ENCODE measurements at regions not wholly inside any gene's neighbourhood (a gene's known extent, or its start where the extent isn't known, plus 50 kb on each side); places are given as distances from the start of the nearest gene placed in this dataset.

DNA sequence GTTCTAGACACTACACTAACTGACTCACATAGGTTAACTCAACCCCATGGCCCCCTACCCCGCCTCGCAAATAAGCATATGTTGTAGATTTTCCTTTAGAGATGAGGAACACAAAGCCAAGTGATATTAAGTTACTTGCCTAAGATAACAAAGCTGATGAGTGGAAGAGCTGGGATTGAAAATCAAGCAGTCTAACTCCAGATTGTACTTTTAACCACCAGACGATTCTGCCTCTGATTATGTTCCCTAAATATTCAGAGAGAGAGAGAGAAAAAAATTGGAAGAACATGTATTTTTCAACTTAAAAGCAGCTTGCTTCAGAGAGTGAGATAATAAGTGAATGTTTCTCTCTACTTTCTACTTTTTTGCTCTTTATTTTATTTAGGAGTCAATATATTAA lies 66.9 kb upstream of the THBS1 start:
- TF ChIP-seq EP300 (IDR thresholded peaks at IDR 0.05; ENCODE audit: borderline replicate concordance in 1 of 2, low read depth in 1 of 2, low read length in 1 of 2), result no peak
- TF ChIP-seq RFX5 (IDR thresholded peaks at IDR 0.05; ENCODE audit: low read length), result no peak
- TF ChIP-seq RAD21 (IDR thresholded peaks at IDR 0.05; ENCODE audit: low read length), result no peak
- TF ChIP-seq, protein P1, sequence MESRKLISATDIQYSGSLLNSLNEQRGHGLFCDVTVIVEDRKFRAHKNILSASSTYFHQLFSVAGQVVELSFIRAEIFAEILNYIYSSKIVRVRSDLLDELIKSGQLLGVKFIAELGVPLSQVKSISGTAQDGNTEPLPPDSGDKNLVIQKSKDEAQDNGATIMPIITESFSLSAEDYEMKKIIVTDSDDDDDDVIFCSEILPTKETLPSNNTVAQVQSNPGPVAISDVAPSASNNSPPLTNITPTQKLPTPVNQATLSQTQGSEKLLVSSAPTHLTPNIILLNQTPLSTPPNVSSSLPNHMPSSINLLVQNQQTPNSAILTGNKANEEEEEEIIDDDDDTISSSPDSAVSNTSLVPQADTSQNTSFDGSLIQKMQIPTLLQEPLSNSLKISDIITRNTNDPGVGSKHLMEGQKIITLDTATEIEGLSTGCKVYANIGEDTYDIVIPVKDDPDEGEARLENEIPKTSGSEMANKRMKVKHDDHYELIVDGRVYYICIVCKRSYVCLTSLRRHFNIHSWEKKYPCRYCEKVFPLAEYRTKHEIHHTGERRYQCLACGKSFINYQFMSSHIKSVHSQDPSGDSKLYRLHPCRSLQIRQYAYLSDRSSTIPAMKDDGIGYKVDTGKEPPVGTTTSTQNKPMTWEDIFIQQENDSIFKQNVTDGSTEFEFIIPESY (IDR thresholded peaks at IDR 0.05; ENCODE audit: borderline replicate concordance, low read depth), result no peak
- TF ChIP-seq EZH2phosphoT487 (IDR thresholded peaks at IDR 0.05; ENCODE audit: borderline replicate concordance, low read depth), result no peak
- TF ChIP-seq, protein P2, sequence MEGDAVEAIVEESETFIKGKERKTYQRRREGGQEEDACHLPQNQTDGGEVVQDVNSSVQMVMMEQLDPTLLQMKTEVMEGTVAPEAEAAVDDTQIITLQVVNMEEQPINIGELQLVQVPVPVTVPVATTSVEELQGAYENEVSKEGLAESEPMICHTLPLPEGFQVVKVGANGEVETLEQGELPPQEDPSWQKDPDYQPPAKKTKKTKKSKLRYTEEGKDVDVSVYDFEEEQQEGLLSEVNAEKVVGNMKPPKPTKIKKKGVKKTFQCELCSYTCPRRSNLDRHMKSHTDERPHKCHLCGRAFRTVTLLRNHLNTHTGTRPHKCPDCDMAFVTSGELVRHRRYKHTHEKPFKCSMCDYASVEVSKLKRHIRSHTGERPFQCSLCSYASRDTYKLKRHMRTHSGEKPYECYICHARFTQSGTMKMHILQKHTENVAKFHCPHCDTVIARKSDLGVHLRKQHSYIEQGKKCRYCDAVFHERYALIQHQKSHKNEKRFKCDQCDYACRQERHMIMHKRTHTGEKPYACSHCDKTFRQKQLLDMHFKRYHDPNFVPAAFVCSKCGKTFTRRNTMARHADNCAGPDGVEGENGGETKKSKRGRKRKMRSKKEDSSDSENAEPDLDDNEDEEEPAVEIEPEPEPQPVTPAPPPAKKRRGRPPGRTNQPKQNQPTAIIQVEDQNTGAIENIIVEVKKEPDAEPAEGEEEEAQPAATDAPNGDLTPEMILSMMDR (IDR thresholded peaks at IDR 0.05), result no peak

Measured in SK-N-SH (cell line).